GM18508 (cell line): ENCODE measurements at regions not wholly inside any gene's neighbourhood (a gene's known extent, or its start where the extent isn't known, plus 50 kb on each side); places are given as distances from the start of the nearest gene placed in this dataset.
A peak's percentile ranks its signal among the peaks of the same experiment; 100 is the strongest.

ENCODE experiments used
- ATAC-seq: cut with Tn5 transposase; IDR thresholded peaks from one replicate; pipeline ENCODE4 v1.9.1; 2021; ENCODE audit warnings: moderate number of reproducible peaks; ENCODE audit not compliant: insufficient read depth, unreplicated experiment

DNA sequence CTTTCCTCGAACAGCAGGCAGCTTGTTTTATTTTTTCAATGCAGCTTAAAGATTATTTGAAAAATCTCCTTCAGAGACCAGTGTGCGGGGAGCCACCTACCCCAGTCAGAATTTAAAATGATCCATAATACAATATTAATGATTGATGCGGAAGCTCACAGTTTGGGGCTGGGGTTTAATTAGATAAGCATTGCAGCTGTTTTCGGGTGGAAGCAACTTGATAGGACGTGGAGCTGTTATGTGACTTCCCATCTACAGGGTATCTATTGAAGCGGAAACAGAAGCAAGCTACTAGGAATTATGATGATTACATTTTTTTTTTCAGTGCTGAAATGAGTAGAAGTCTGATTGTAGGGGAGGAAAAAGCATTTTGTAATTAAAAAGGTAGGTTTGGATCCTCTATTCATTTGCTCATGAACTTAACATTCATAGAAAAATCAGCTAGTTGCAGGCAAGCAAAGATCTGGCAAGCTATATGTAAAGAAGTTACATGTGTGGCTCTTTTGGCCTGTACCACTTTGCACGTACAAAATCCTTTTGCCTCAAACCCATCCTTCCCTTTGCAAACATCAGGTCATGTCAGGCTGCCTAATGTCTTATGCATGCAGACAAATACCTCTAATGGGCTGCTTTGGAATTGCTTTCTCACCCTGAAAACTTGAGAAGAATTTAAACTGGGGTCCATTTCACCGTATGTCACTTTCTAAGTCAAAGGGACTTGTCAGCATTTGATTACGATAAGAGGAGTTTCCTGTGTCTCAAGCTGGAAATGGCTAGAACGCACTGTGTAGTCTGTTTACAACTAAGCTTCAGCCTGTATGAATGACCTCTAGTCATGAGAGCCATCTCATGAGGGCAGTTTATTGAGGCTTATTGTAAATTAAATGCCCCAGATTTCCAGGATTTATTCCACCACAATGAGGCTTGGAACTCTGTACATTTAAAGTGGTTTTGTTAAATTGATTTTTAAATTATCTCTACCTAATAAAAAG is 267.1 kb upstream of the TMTC4 start:
- no peak for ATAC-seq

DNA sequence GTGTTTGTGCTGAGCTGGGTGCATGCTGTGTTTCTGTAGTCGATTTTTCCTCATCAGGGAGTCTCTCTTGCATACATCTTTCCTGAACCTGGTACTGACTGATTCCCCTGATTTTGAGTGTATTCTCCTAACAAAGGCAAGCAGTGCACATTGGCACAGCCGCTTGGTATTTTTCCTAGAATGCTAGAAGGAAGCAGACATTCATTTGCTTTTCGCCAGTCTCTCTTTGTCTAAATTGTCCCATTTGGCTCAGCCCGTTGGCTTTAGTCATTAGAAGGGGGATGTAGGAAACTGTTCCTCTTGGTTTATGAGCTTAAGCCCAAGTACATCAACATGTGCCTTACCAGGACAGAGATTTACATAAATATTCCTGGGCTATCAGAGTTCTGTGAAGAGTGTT is 266.1 kb upstream of the TMTC4 start:
- ATAC-seq, result no peak

DNA sequence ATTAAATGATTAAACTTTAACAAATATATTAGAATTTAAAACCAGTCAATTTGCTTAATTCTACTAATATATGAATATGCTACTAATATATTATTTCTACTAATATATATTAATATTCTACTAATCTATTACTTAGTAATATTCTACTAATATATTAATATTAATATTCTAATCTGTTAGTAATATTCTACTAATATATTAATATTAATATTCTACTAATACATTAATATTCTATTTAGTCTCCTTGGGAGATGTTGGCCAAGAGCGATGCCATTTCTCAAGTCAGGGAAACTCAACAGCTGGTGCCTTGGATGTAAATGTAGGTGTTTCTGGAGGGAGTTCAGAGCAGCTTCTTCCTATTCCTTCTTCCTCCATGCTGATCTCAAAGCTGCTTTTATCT is 259.2 kb upstream of the TMTC4 start:
- ATAC-seq, result no peak

DNA sequence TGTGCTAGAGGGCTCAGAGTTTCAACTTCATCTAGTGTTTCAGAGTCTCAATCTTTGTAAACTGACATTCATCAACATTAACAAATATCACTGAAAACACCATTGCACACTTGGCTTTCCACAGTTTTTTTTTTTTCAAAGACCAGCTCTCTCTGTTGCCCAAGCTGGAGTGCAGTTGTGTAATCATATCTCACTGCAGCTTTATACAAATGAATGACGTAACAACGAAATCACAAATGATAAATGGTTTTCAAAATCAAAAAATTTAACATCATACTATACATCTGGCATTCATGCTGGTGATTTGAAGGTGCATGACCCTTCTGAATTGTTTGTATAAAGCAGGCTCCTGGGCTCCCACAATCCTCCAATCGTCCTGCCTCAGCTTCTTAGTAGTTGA is 248.0 kb upstream of the TMTC4 start:
- no peak for ATAC-seq

- no peak for ATAC-seq
Observed at GRCh38 chr13:100921139-100921538, 246.5 kb upstream of the TMTC4 start.

DNA sequence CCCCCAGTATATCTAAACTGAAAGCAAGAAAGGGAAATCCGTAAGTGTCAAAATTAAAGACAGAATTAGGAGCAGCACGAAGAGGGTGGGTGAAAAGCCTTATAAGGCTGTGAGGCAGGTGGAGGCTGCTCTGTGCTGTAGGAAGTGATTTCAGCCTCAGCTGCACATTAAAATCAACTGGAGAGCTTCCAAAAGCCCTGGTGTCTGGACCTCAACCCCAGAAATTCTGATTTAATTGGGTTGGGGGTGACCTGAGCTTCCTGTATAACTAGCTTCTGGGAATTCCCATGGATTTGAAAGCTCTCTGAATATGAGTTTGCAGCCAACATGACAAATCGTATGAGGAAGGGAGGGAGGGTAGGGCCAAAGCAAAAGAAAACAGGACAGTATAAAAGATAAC is 242.4 kb upstream of the TMTC4 start:
- ATAC-seq, result no peak

- no peak for ATAC-seq
Observed at GRCh38 chr13:100913143-100913542, 238.5 kb upstream of the TMTC4 start.

DNA sequence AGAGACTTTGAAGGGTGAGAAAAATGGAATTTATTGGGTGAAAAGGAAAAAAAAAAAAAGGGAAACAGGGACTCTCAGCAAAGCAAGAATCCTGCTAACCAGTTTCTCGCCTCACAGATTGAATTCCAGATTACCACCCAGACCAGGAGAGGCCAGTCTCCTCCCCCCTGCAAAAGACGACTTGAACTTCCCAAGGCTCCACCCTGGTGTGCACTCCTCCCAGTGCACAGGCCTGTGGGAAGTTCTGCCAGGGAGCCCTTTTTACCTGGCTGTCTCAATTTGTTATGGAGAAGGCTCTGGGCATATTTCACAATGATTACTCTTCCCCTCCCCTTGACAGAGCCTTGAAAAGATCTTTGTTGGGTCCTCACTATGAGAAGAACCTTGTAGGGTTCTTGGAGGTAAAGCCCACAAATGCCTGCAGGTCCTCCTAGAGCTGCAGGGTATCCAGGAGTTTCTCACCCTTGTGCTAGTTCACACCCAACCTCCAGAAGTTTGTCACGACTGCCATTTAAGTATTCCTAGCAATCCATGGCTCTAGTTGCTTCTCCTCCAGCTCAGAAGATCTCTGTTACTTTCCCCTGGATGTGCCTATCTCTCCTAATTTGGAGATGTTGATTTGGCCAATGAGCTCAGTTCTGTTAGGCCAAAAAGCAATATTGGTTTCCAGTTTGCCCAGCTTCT is 229.8 kb upstream of the TMTC4 start:
- no peak for ATAC-seq

DNA sequence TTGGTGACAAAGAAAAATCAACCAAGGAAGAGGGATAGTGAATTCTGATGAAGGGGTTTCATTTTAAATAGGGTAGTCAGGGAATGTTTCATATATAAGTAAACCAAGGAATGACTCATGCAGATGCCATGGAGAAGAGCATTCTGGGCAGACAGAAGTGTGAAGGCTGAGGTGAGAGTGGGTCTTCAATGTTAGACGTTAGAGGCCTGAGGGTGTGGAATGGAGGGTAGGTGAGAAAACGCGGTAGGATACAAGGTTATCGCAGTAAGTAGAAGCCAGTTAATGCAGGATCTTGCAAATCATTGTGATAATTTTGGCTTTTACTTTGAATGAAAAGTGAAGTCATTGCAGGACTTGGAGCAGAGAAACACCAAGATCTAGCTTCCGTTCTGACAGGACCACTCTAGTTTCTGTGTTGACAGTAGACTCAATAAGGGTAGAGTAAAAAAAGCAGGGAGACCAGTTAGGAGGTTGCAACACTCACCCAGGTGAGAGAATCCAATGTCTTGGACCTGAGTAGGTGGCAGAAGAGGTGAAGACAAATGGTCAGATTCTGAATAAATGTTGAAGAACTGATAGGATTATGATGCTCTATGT is 225.2 kb upstream of the TMTC4 start:
- ATAC-seq, result no peak

DNA sequence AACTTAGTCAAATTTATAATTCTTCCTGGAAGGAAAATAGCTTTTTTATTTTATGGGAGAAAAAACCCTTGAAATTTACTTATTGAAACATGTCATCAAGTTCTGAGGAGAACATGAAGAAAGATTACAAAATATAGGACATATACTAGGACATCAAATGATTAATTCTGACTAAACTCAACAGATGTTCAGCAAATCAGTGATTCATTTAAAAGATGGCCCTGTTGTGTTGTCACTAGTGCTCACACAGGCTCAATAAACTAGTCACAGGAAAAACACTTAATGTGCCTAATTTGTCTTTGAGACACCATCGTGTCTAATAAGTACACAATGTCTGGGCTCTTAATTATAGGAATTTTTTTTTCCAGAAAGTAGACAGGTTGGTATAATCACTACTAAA is 223.8 kb upstream of the TMTC4 start:
- ATAC-seq, result no peak

- ATAC-seq, result no peak
Observed at GRCh38 chr13:100895651-100896050, 221.1 kb upstream of the TMTC4 start.

DNA sequence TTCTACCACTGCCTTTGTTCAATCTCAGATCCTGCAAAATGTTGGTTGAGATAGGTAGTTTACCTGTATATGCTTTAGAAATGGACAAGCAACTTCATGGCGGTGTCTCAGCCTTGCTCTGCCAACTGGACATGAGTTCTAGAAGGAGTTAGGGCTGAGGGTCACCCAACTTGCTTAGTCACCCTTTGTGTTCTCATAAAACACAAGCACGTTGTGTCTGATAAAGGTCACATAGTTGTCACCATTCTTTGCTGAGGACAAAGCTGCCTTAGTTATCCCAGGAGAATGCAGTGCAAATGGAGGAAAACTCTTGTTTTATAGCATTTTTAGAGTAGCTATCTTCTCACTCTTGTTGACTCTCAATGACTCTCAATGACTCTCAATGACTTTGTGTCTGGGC is 218.4 kb upstream of the TMTC4 start:
- no peak for ATAC-seq

- no peak for ATAC-seq
Observed at GRCh38 chr13:100890645-100891044, 216.1 kb upstream of the TMTC4 start.

DNA sequence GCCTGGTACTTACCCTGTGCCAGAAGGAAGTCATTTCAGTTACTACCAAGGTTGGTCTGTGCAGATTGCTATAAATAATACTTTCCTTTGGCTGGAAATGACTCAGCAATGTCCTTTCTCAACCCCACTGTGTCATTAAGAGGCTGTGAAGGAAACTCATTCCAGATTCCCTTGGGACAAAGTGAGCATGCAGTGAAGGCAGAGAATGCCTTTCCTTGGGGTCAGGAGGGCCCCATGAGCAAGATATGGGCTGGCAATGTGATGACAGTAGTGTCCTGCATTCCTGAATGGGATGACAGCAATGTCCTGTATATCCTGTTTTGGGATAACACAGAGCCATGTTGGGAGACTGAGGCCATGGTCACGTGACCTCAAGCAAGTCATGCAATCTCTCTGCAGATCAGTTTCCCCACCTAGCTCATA is 213.1 kb upstream of the TMTC4 start:
- no peak for ATAC-seq

GRCh38 chr13:100883453-100883852 is 208.9 kb upstream of the TMTC4 start:
- no peak for ATAC-seq

DNA sequence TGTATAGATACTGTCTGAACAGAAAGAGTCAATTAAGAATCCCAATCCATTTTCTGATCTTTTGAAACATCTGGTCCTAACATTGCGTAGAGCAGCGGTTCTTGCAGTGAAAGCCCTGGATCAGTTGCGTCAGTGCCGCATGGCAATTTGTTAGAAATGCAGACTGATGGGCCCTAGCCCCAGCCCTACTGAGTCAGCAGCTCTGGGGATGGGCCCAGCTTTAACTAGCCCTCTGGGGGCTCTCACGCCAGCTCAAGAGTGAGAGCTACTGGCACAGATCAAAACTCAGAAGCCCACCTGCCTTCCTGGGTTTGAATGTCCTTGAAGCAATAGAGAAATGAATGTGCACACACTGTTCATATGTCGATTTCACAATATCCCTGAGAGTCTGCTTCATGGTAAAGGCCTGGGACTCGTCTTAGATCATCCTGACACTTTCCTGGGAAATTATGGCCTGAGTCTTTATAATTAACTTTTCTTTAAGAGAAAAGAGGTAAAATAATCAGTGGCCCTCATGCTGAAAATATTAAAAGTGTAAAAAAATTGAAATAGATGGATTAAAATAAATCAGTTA is 206.8 kb upstream of the TMTC4 start:
- ATAC-seq, result no peak

DNA sequence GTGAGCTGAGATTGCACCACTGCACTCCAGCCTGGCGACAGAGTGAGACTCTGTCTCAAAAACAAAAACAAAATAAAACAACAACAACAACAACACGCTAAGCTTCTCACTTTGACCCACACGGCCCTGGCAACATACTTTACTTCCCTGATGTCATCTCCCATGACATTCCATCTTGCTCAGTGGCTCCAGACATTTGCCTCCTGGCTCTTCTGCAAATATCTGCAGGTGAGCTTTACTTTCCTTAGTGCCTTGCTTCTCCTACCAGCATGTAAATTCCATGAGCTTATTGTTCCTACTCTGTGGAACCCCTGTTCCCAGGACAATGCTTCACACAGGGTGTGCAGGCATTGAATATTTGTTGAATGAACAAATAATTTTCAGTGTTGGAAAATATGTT is 205.6 kb upstream of the TMTC4 start:
- ATAC-seq, result no peak

DNA sequence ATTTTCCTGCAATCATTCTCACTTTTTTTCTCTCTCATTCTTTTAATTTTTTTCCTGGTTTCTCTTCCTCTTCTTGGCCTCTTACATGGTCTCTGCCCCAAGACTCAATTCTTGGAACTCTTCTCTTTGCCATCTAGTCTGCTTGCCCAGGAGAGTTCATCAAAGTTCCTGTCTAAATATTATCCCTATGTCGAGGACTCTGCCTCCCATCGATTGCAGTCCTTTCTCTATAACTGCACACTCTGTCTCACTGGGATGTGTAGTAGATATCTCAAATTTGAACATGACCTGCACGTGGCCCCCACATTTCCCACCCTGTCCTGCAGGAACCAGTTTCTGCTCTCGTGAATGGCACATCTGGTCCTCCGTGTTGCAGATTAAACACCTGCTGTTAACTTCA is 204.7 kb upstream of the TMTC4 start:
- ATAC-seq, result no peak

GRCh38 chr13:100876044-100876403 is 201.4 kb upstream of the TMTC4 start:
- ATAC-seq, result no peak

GRCh38 chr13:100875392-100876043 is 200.9 kb upstream of the TMTC4 start:
- peak; percentile 60 for ATAC-seq
